Thyroid gland (tissue), 4 donors: ENCODE measurements at regions not wholly inside any gene's neighbourhood (a gene's known extent, or its start where the extent isn't known, plus 50 kb on each side); places are given as distances from the start of the nearest gene placed in this dataset.

Source experiments
- POLR2A ChIP-seq, 2 donors: fragments of 450-650 bp; IDR thresholded peaks; one replicate each; pipeline ENCODE4 v1.6.1; 2017; ENCODE audit warnings: antibody characterized with exemption in 2 of 2, mild to moderate bottlenecking in 2 of 2, moderate library complexity in 1 of 2
- TF ChIP-seq, protein P1 (sequence below), 6 experiments: fragments of 200-600 bp in 3 of 6; fragments of 450-650 bp in 3 of 6; sonication (generic) in 3 of 6; IDR thresholded peaks; one replicate each; pipeline ENCODE4 v1.5.1; 2016 to 2019; ENCODE audit warnings: antibody characterized with exemption in 6 of 6, mild to moderate bottlenecking in 2 of 6, inconsistent platforms in 1 of 6, moderate library complexity in 1 of 6

DNA sequence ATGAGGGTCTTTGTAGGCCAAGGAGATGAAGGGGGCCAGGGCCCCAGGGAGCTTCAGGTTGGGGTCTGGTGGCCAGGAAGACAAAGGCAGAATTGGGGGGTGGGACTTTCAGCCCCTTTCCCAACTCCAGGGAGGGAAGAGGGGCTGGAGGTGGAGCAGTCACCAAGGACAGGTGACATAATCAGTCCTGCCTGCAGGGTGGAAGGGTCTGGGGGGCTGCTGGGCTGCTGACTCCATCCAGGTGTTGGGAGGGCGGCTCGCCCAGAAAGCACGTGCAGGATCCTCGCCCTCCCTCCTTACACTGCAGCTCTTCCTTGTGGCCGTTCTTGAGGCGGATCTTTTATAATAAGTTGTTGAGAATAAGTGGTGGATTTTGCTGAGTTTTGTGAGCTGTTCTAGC is 1491.1 kb downstream of the TBC1D22A start:
- TF ChIP-seq, protein P1, sequence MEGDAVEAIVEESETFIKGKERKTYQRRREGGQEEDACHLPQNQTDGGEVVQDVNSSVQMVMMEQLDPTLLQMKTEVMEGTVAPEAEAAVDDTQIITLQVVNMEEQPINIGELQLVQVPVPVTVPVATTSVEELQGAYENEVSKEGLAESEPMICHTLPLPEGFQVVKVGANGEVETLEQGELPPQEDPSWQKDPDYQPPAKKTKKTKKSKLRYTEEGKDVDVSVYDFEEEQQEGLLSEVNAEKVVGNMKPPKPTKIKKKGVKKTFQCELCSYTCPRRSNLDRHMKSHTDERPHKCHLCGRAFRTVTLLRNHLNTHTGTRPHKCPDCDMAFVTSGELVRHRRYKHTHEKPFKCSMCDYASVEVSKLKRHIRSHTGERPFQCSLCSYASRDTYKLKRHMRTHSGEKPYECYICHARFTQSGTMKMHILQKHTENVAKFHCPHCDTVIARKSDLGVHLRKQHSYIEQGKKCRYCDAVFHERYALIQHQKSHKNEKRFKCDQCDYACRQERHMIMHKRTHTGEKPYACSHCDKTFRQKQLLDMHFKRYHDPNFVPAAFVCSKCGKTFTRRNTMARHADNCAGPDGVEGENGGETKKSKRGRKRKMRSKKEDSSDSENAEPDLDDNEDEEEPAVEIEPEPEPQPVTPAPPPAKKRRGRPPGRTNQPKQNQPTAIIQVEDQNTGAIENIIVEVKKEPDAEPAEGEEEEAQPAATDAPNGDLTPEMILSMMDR (IDR thresholded peaks at IDR 0.05): no peak
- TF ChIP-seq POLR2A (IDR thresholded peaks at IDR 0.05): no peak
